Motor neuron (in vitro differentiated cells): ENCODE measurements at regions not wholly inside any gene's neighbourhood (a gene's known extent, or its start where the extent isn't known, plus 50 kb on each side); places are given as distances from the start of the nearest gene placed in this dataset.

Source experiments
- ATAC-seq, 8 experiments: fragments of 200-7000 bp; cut with Tn5 transposase; replicated peaks in 6 of 8; 2 replicates each; pipeline ENCODE4 v1.8.0; 2021; ENCODE audit warnings: mild to moderate bottlenecking in 8 of 8, moderate library complexity in 8 of 8
- H3K27ac ChIP-seq, 2 donors: fragments of 250-450 bp; sonication (Bioruptor Pico); 2 replicates each; pipeline ENCODE4 v1.9.0; 2021; ENCODE audit warnings: antibody characterized with exemption in 2 of 2, mild to moderate bottlenecking in 2 of 2, moderate library complexity in 1 of 2
- H3K4me1 ChIP-seq, 2 donors: fragments of 250-450 bp; sonication (Bioruptor Pico); replicated peaks in 1 of 2; 2 replicates each; pipeline ENCODE4 v1.6.1; 2021; ENCODE audit warnings: antibody characterized with exemption in 2 of 2, mild to moderate bottlenecking in 2 of 2, moderate library complexity in 1 of 2
- H3K4me3 ChIP-seq, 5 donors: fragments of 250-450 bp; sonication (Bioruptor Pico); 2 replicates each; pipeline ENCODE4 v1.9.0; 2021; ENCODE audit warnings: antibody characterized with exemption in 5 of 5, mild to moderate bottlenecking in 5 of 5, moderate library complexity in 4 of 5
- WGBS, 10 experiments: fragments of 450-650 bp; shearing (Covaris generic); methylation state at CpG; one replicate each; pipeline ENCODE4 v1.0.0; 2022; 5-methylcytosine and 5-hydroxymethylcytosine counted together
- in situ Hi-C, 9 experiments: fragments of 400-800 bp; cut with MboI; loops; one replicate each; pipeline ENCODE4 v1.15.0; 2021; ENCODE audit warnings: low sequenced_read_pairs in 9 of 9, low pct_unique_long_range_greater_than_20kb in 2 of 9; ENCODE audit not compliant: unreplicated experiment in 9 of 9

GRCh38 chr1:201747261-201747660 lies 81.7 kb upstream of the IPO9 start:
- 18 to 100% (median 93%) methylated on average over 1 to 5 of the region's 5 CpGs; no CpG with 5 or more reads in 1 of the 10 experiments for WGBS, 10 experiments
- ATAC-seq: no peak
- H3K4me3 ChIP-seq: no peak overlapping the region
- in situ Hi-C loops: no loop called here
- peaks cover 9 to 18% of the 10 kb centered on the region in 2 donors for H3K4me1 ChIP-seq
- no peak overlapping the region for H3K27ac ChIP-seq

GRCh38 chr1:201748335-201748734 lies 80.6 kb upstream of the IPO9 start:
- Histone ChIP-seq H3K4me1 (peaks cover 20 to 29% of the 10 kb centered on the region in 2 donors), H3K4me3 (no peak overlapping the region), H3K27ac (no peak overlapping the region)
- WGBS, 10 experiments: 0 to 20% (median 15%) methylated on average over 1 of the region's 1 CpG; no CpG with 5 or more reads in 6 of the 10 experiments
- peak in 5 of 8 experiments; percentile 15 to 82 (median 26) for ATAC-seq
- in situ Hi-C loops: no loop called here

- no peak overlapping the region for H3K27ac ChIP-seq
- no peak for ATAC-seq
- H3K4me1 ChIP-seq: peaks cover 25 to 34% of the 10 kb centered on the region in 2 donors
- no peak overlapping the region for H3K4me3 ChIP-seq
- WGBS, 10 experiments: 83 to 100% (median 93%) methylated on average over 1 to 6 of the region's 6 CpGs; no CpG with 5 or more reads in 1 of the 10 experiments
- in situ Hi-C loops: no loop called here
Measured at GRCh38 chr1:201749059-201749690, 79.8 kb upstream of the IPO9 start.

- ATAC-seq: no peak
- H3K4me1 ChIP-seq: peaks cover 25 to 34% of the 10 kb centered on the region in 2 donors
- 0 to 71% (median 44%) methylated on average over 1 to 3 of the region's 3 CpGs; no CpG with 5 or more reads in 1 of the 10 experiments for WGBS, 10 experiments
- H3K27ac ChIP-seq: no peak overlapping the region
- H3K4me3 ChIP-seq: no peak overlapping the region
- in situ Hi-C loops: no loop called here
Measured at GRCh38 chr1:201750120-201750519, 78.8 kb upstream of the IPO9 start.

GRCh38 chr1:201750934-201751333 lies 78.0 kb upstream of the IPO9 start:
- Histone ChIP-seq H3K27ac (no peak overlapping the region), H3K4me3 (no peak overlapping the region), H3K4me1 (peaks cover 25 to 34% of the 10 kb centered on the region in 2 donors)
- no peak for ATAC-seq
- in situ Hi-C loops: no loop called here
- 38 to 93% (median 88%) methylated on average over 1 of the region's 1 CpG; no CpG with 5 or more reads in 3 of the 10 experiments for WGBS, 10 experiments

- H3K4me1 ChIP-seq: peaks cover 25 to 34% of the 10 kb centered on the region in 2 donors
- ATAC-seq: peak in 2 of 8 experiments; percentile 37
- H3K27ac ChIP-seq: no peak overlapping the region
- in situ Hi-C loops: no loop called here
- 3 to 62% (median 22%) methylated on average over 1 to 4 of the region's 4 CpGs for WGBS, 10 experiments
- H3K4me3 ChIP-seq: no peak overlapping the region
Measured at GRCh38 chr1:201751872-201752271, 77.1 kb upstream of the IPO9 start.

GRCh38 chr1:201752333-201752732 lies 76.6 kb upstream of the IPO9 start:
- ATAC-seq: no peak
- H3K4me3 ChIP-seq: no peak overlapping the region
- WGBS, 10 experiments: 36 to 86% (median 52%) methylated on average over 1 to 2 of the region's 2 CpGs; no CpG with 5 or more reads in 2 of the 10 experiments
- no peak overlapping the region for H3K27ac ChIP-seq
- H3K4me1 ChIP-seq: peaks cover 25 to 34% of the 10 kb centered on the region in 2 donors
- in situ Hi-C loops: no loop called here

GRCh38 chr1:201753492-201753891 lies 75.5 kb upstream of the IPO9 start:
- Histone ChIP-seq H3K4me3 (no peak overlapping the region), H3K27ac (no peak overlapping the region), H3K4me1 (peaks cover 25 to 35% of the 10 kb centered on the region in 2 donors)
- WGBS, 10 experiments: 26 to 60% (median 38%) methylated on average over 1 to 3 of the region's 3 CpGs; no CpG with 5 or more reads in 1 of the 10 experiments
- in situ Hi-C loops: no loop called here
- no peak for ATAC-seq

- Histone ChIP-seq H3K27ac (no peak overlapping the region), H3K4me1 (peaks cover 25 to 38% of the 10 kb centered on the region in 2 donors), H3K4me3 (no peak overlapping the region)
- 0 to 88% (median 79%) methylated on average over 3 to 4 of the region's 4 CpGs for WGBS, 10 experiments
- ATAC-seq: peak in 3 of 8 experiments; percentile 55 to 75 (median 59)
- in situ Hi-C loops: no loop called here
Measured at GRCh38 chr1:201754353-201754752, 74.6 kb upstream of the IPO9 start.

GRCh38 chr1:201755200-201755599 lies 73.8 kb upstream of the IPO9 start:
- Histone ChIP-seq H3K27ac (no peak overlapping the region), H3K4me3 (no peak overlapping the region), H3K4me1 (peaks cover 25 to 41% of the 10 kb centered on the region in 2 donors)
- in situ Hi-C loops: no loop called here
- ATAC-seq: no peak

- Histone ChIP-seq H3K4me1 (peaks cover 36 to 45% of the 10 kb centered on the region in 2 donors), H3K27ac (no peak overlapping the region), H3K4me3 (no peak overlapping the region)
- in situ Hi-C loops: no loop called here
- ATAC-seq: peak in 2 of 8 experiments; percentile 6 to 52
Measured at GRCh38 chr1:201756406-201756805, 72.6 kb upstream of the IPO9 start.

- peaks cover 17 to 23% of the 10 kb centered on the region in 2 donors for H3K4me1 ChIP-seq
- WGBS, 10 experiments: 0 to 100% (median 83%) methylated on average over 1 to 4 of the region's 4 CpGs
Measured at GRCh38 chr1:201758499-201759050, 70.4 kb upstream of the IPO9 start.

GRCh38 chr1:201759194-201759815 lies 69.7 kb upstream of the IPO9 start:
- Histone ChIP-seq H3K4me3 (no peak overlapping the region), H3K27ac (no peak overlapping the region), H3K4me1 (peaks cover 14 to 21% of the 10 kb centered on the region in 2 donors)
- in situ Hi-C loops: no loop called here
- WGBS, 10 experiments: 0 to 97% (median 67%) methylated on average over 1 to 3 of the region's 3 CpGs; no CpG with 5 or more reads in 2 of the 10 experiments
- peak in 2 of 8 experiments; percentile 6 to 39 for ATAC-seq

More at GRCh38 chr1:201758499-201759050, 70.4 kb upstream of the IPO9 start:
- H3K4me3 ChIP-seq: no peak overlapping the region
- in situ Hi-C loops: no loop called here
- ATAC-seq: no peak
- H3K27ac ChIP-seq: no peak overlapping the region
